Peyer's patch (tissue), 4 donors: ENCODE measurements at regions not wholly inside any gene's neighbourhood (a gene's known extent, or its start where the extent isn't known, plus 50 kb on each side); places are given as distances from the start of the nearest gene placed in this dataset.

Source experiments
- CTCF ChIP-seq, 6 experiments: fragments of 450-650 bp in 4 of 6; fragments of 200-600 bp in 2 of 6; sonication (generic) in 1 of 6; IDR thresholded peaks; one replicate each; pipeline ENCODE4 v1.5.1; 2017 to 2019; ENCODE audit warnings: antibody characterized with exemption in 6 of 6, mild to moderate bottlenecking in 3 of 6, moderate library complexity in 1 of 6
- POLR2A ChIP-seq, 2 donors: fragments of 450-650 bp; IDR thresholded peaks; one replicate each; pipeline ENCODE4 v1.5.1; 2017; ENCODE audit warnings: antibody characterized with exemption in 2 of 2, mild to moderate bottlenecking in 2 of 2, moderate library complexity in 2 of 2

DNA sequence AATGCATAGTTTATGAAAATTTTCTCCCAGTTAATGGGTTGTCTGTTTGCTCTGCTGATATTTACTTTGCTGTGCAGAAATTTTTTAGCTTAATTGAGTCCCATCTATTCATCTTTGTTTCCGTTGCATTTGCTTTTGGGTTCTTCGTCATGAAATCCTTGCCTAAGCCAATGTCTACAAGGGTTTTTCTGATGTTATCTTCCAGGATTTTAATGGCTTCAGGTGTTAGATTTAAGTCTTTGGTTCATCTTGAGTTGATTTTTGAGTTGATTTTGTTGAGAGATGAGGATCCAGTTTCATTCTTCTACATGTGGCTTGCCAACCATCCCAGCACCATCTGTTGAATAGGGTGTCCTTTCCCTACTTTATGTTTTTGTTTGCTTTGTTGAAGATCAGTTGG, 85.2 kb downstream of the DRAM2 start:
- TF ChIP-seq CTCF (IDR thresholded peaks at IDR 0.05) (no peak), POLR2A (IDR thresholded peaks at IDR 0.05) (no peak)
